H9 (cell line): ENCODE measurements at regions not wholly inside any gene's neighbourhood (a gene's known extent, or its start where the extent isn't known, plus 50 kb on each side); places are given as distances from the start of the nearest gene placed in this dataset.

Experiments used
- DNase-seq: peaks from one replicate; pipeline ENCODE4 v3.0.0-alpha.2; 2017
- H2AFZ ChIP-seq: one replicate; pipeline ENCODE4 v1.6.1; 2013; ENCODE audit warnings: mild to moderate bottlenecking, low read length, control low read depth, moderate library complexity
- H2AK5ac ChIP-seq: 2 replicates; pipeline ENCODE4 v1.6.1; 2013; ENCODE audit warnings: low read length, control low read depth, mixed read lengths; ENCODE audit not compliant: insufficient read length
- H2BK120ac ChIP-seq: one replicate; pipeline ENCODE4 v1.6.1; 2013; ENCODE audit warnings: low read depth, mild to moderate bottlenecking, low read length, control low read depth, inconsistent platforms; ENCODE audit not compliant: poor library complexity, severe bottlenecking
- H2BK12ac ChIP-seq: 2 replicates; pipeline ENCODE4 v1.6.1; 2013; ENCODE audit warnings: low read length, control low read depth, mixed read lengths, low read depth; ENCODE audit not compliant: insufficient read length
- H2BK15ac ChIP-seq: 2 replicates; pipeline ENCODE4 v1.6.1; 2013; ENCODE audit warnings: low read depth, low read length, control low read depth
- H2BK20ac ChIP-seq: one replicate; pipeline ENCODE4 v1.6.1; 2013; ENCODE audit warnings: low read depth, mild to moderate bottlenecking, low read length, control low read depth, inconsistent platforms; ENCODE audit not compliant: poor library complexity, severe bottlenecking
- H2BK5ac ChIP-seq: 2 replicates; pipeline ENCODE4 v1.6.1; 2013; ENCODE audit warnings: low read length, control low read depth, mixed read lengths; ENCODE audit not compliant: insufficient read length
- H3K14ac ChIP-seq: 2 replicates; pipeline ENCODE4 v1.6.1; 2013; ENCODE audit warnings: low read length, control low read depth; ENCODE audit not compliant: insufficient read depth
- H3K18ac ChIP-seq: 2 replicates; pipeline ENCODE4 v1.6.1; 2013; ENCODE audit warnings: low read depth, mild to moderate bottlenecking, mixed read lengths, low read length, control low read depth; ENCODE audit not compliant: insufficient read length
- H3K23ac ChIP-seq: 2 replicates; pipeline ENCODE4 v1.6.1; 2013; ENCODE audit warnings: low read length, control low read depth, mixed read lengths, low read depth; ENCODE audit not compliant: insufficient read length
- H3K23me2 ChIP-seq: 2 replicates; pipeline ENCODE4 v1.6.1; 2013; ENCODE audit warnings: low read depth, mild to moderate bottlenecking, mixed read lengths, low read length, control low read depth; ENCODE audit not compliant: insufficient read length, poor library complexity, severe bottlenecking
- H3K27ac ChIP-seq: 2 replicates; pipeline ENCODE4 v1.5.1; 2013; ENCODE audit warnings: low read length, control low read depth, mixed read lengths, low read depth; ENCODE audit not compliant: insufficient read length
- H3K27me3 ChIP-seq: 2 replicates; pipeline ENCODE4 v1.6.1; 2013; ENCODE audit warnings: low read length, control low read depth, inconsistent platforms; ENCODE audit not compliant: insufficient read depth
- H3K4ac ChIP-seq: 2 replicates; pipeline ENCODE4 v1.6.1; 2013; ENCODE audit warnings: low read depth, mild to moderate bottlenecking, control low read depth, inconsistent platforms, low read length, moderate library complexity
- H3K4me1 ChIP-seq: 2 replicates; pipeline ENCODE4 v1.6.1; 2013; ENCODE audit warnings: low read length, control low read depth, inconsistent platforms; ENCODE audit not compliant: insufficient read depth
- H3K4me2 ChIP-seq: 2 replicates; pipeline ENCODE4 v1.6.1; 2013; ENCODE audit warnings: low read length, control low read depth, mixed read lengths; ENCODE audit not compliant: insufficient read length, insufficient read depth
- H3K56ac ChIP-seq: 2 replicates; pipeline ENCODE4 v1.6.1; 2013; ENCODE audit warnings: low read depth, mild to moderate bottlenecking, mixed read lengths, low read length, control low read depth; ENCODE audit not compliant: insufficient read length
- H3K79me1 ChIP-seq: 2 replicates; pipeline ENCODE4 v1.6.1; 2013; ENCODE audit warnings: low read depth, mild to moderate bottlenecking, moderate library complexity, low read length, control low read depth, inconsistent platforms; ENCODE audit not compliant: insufficient read depth, poor library complexity, severe bottlenecking
- H3K79me2 ChIP-seq: 2 replicates; pipeline ENCODE4 v1.6.1; 2013; ENCODE audit warnings: low read length, control low read depth, inconsistent platforms; ENCODE audit not compliant: insufficient read depth
- H3K9ac ChIP-seq: 2 replicates; pipeline ENCODE4 v1.6.1; 2013; ENCODE audit warnings: low read length, control low read depth, mixed read lengths; ENCODE audit not compliant: insufficient read length; ENCODE audit errors: extremely low read depth
- H3K9me3 ChIP-seq: one replicate; pipeline ENCODE4 v1.6.1; 2013; ENCODE audit warnings: low read depth, low read length, inconsistent platforms; ENCODE audit not compliant: control insufficient read depth
- H3T11ph ChIP-seq: one replicate; pipeline ENCODE4 v1.6.1; 2013; ENCODE audit warnings: mild to moderate bottlenecking, low read length, control low read depth, inconsistent platforms
- H4K20me1 ChIP-seq: one replicate; pipeline ENCODE4 v1.6.1; 2013; ENCODE audit not compliant: control insufficient read depth, insufficient read length, insufficient read depth
- H4K5ac ChIP-seq: 2 replicates; pipeline ENCODE4 v1.6.1; 2013; ENCODE audit warnings: low read depth, mild to moderate bottlenecking, mixed read lengths, low read length, control low read depth; ENCODE audit not compliant: insufficient read length
- H4K8ac ChIP-seq: replicated peaks from 2 replicates; pipeline ENCODE4 v1.6.1; 2013; ENCODE audit warnings: low read length, control low read depth, mixed read lengths, low read depth; ENCODE audit not compliant: insufficient read length
- H4K91ac ChIP-seq: 2 replicates; pipeline ENCODE4 v1.6.1; 2013; ENCODE audit warnings: low read depth, mild to moderate bottlenecking, moderate library complexity, mixed read lengths, low read length, control low read depth; ENCODE audit not compliant: insufficient read length
- H3K27ac Mint-ChIP-seq, 3 experiments: 2 replicates in 2 of 3; 3 replicates in 1 of 3; pipeline ENCODE4 v1.8.0; 2020 to 2021; ENCODE audit warnings: mixed read lengths in 3 of 3, mild to moderate bottlenecking in 1 of 3, moderate library complexity in 1 of 3
- H3K27me3 Mint-ChIP-seq: 2 replicates; pipeline ENCODE4 v1.8.0; 2021; ENCODE audit warnings: low read depth, mild to moderate bottlenecking, moderate library complexity, mixed read lengths
- H3K36me3 Mint-ChIP-seq, 3 experiments: 2 replicates in 2 of 3; 3 replicates in 1 of 3; pipeline ENCODE4 v1.8.0; 2020 to 2021; ENCODE audit warnings: low read depth in 3 of 3, mixed read lengths in 3 of 3; ENCODE audit not compliant: insufficient read depth in 1 of 3
- H3K4me1 Mint-ChIP-seq, 2 experiments: 2 replicates each; pipeline ENCODE4 v1.8.0; 2020; ENCODE audit warnings: mixed read lengths in 2 of 2
- H3K4me3 Mint-ChIP-seq, 2 experiments: 2 replicates in 1 of 2; 3 replicates in 1 of 2; pipeline ENCODE4 v1.8.0; 2020 to 2021; ENCODE audit warnings: mild to moderate bottlenecking in 2 of 2, mixed read lengths in 2 of 2, moderate library complexity in 1 of 2
- H3K9me3 Mint-ChIP-seq, 2 experiments: 2 replicates in 1 of 2; 3 replicates in 1 of 2; pipeline ENCODE4 v1.8.0; 2020; ENCODE audit warnings: mild to moderate bottlenecking in 2 of 2, mixed read lengths in 2 of 2, moderate library complexity in 1 of 2
- CTCF ChIP-seq: fragments of 200-600 bp; sonication (generic); conservative IDR thresholded peaks from 3 replicates; pipeline ENCODE4 v1.8.0; 2021; ENCODE audit warnings: antibody characterized with exemption, mild to moderate bottlenecking
- WGBS: extraction: QIAGEN DNeasy Blood & Tissue Kit; methylation state at CpG from one replicate; pipeline ENCODE4 v1.1.7; 2013; ENCODE audit warnings: missing lambda C conversion rate, low lambda C conversion rate, mixed read lengths; ENCODE audit not compliant: insufficient read length; ENCODE audit errors: extremely low coverage; 5-methylcytosine and 5-hydroxymethylcytosine counted together

- H3K9ac ChIP-seq: no peak overlapping the region
- H3K14ac ChIP-seq: no peak overlapping the region
- no peak overlapping the region for H2BK12ac ChIP-seq
- no peaks in the 10 kb centered on the region for H3K27me3 ChIP-seq
- H2BK20ac ChIP-seq: no peak overlapping the region
- Mint-ChIP-seq H3K36me3 (no peaks in the 10 kb centered on the region; a peak in 1 of 7 replicates), H3K27me3 (no peaks in the 10 kb centered on the region; the same call in 1 of the 2 replicates), H3K4me1 (peaks cover 10 to 11% of the 10 kb centered on the region in 2 experiments), H3K4me3 (no peak overlapping the region), H3K27ac (peak overlapping the region in 2 of 3 experiments; percentile 34 to 95; a peak in 2 of 7 replicates), H3K9me3 (no peaks in the 10 kb centered on the region; a peak in 1 of 5 replicates)
- H2BK120ac ChIP-seq: no peak overlapping the region
- H4K8ac ChIP-seq: no peak overlapping the region
- no peak for DNase-seq
- no peak overlapping the region for H3K4ac ChIP-seq
- H2AFZ ChIP-seq: peak overlapping the region; percentile 26
- H2BK5ac ChIP-seq: no peak overlapping the region
- H4K20me1 ChIP-seq: no peaks in the 10 kb centered on the region
- H3K79me1 ChIP-seq: no peaks in the 10 kb centered on the region
- H3K9me3 ChIP-seq: no peaks in the 10 kb centered on the region
- no peak overlapping the region for H3T11ph ChIP-seq
- no peak overlapping the region for H3K27ac ChIP-seq
- no peak overlapping the region for H4K5ac ChIP-seq
- no peak overlapping the region for H3K56ac ChIP-seq
- H4K91ac ChIP-seq: no peak overlapping the region
- no peak overlapping the region for H3K18ac ChIP-seq
- no peak overlapping the region for H3K23ac ChIP-seq
- no peaks in the 10 kb centered on the region for H3K79me2 ChIP-seq
- peaks cover 6% of the 10 kb centered on the region; the same call in 1 of the 2 replicates for H3K4me1 ChIP-seq
- WGBS: no CpG with 5 or more reads among the region's 3 CpGs
- H2BK15ac ChIP-seq: no peak overlapping the region
- no peak overlapping the region for H2AK5ac ChIP-seq
- H3K23me2 ChIP-seq: no peaks in the 10 kb centered on the region
- TF ChIP-seq CTCF: no peak
- H3K4me2 ChIP-seq: no peak overlapping the region
Measured at GRCh38 chr17:15106540-15106939, 158.6 kb downstream of the PMP22 start.
